Trophoblast cell (in vitro differentiated cells and primary cell): ENCODE measurements at regions not wholly inside any gene's neighbourhood (a gene's known extent, or its start where the extent isn't known, plus 50 kb on each side); places are given as distances from the start of the nearest gene placed in this dataset.
A peak's percentile ranks its signal among the peaks of the same experiment; 100 is the strongest.

ENCODE experiments used
- DNase-seq, 2 donors: peaks; one replicate each; pipeline ENCODE4 v3.0.0-alpha.2; 2016
- H2AFZ ChIP-seq: 2 replicates; pipeline ENCODE4 v1.6.1; 2013; ENCODE audit warnings: low read length, moderate library complexity, mild to moderate bottlenecking; ENCODE audit not compliant: insufficient read depth, poor library complexity
- H2AK5ac ChIP-seq: 2 replicates; pipeline ENCODE4 v1.6.1; 2013; ENCODE audit warnings: mild to moderate bottlenecking, low read length
- H2BK120ac ChIP-seq: 2 replicates; pipeline ENCODE4 v1.6.1; 2013; ENCODE audit warnings: low read length, mild to moderate bottlenecking, moderate library complexity; ENCODE audit not compliant: insufficient read depth, poor library complexity
- H2BK12ac ChIP-seq: 2 replicates; pipeline ENCODE4 v1.6.1; 2013; ENCODE audit warnings: mild to moderate bottlenecking, low read length, moderate library complexity
- H2BK5ac ChIP-seq: 2 replicates; pipeline ENCODE4 v1.6.1; 2013; ENCODE audit warnings: low read length, low read depth, moderate library complexity, mild to moderate bottlenecking; ENCODE audit not compliant: poor library complexity
- H3K14ac ChIP-seq: 2 replicates; pipeline ENCODE4 v1.6.1; 2013; ENCODE audit warnings: mild to moderate bottlenecking, low read length
- H3K18ac ChIP-seq: 2 replicates; pipeline ENCODE4 v1.6.1; 2013; ENCODE audit warnings: mild to moderate bottlenecking, low read length
- H3K23ac ChIP-seq: 2 replicates; pipeline ENCODE4 v1.6.1; 2013; ENCODE audit warnings: low read length
- H3K27ac ChIP-seq: 2 replicates; pipeline ENCODE4 v1.5.1; 2013; ENCODE audit warnings: low read depth, mild to moderate bottlenecking, inconsistent platforms, low read length, moderate library complexity
- H3K27me3 ChIP-seq: 2 replicates; pipeline ENCODE4 v1.6.1; 2013; ENCODE audit warnings: inconsistent platforms, mild to moderate bottlenecking, low read length, moderate library complexity; ENCODE audit not compliant: insufficient read depth
- H3K36me3 ChIP-seq, 2 experiments: 1 replicate in 1 of 2; 2 replicates in 1 of 2; pipeline ENCODE4 v1.6.1; 2013; ENCODE audit warnings: low read length in 2 of 2, mild to moderate bottlenecking in 2 of 2, moderate library complexity in 1 of 2; ENCODE audit not compliant: insufficient read depth in 2 of 2, control insufficient read depth in 1 of 2
- H3K4ac ChIP-seq: 2 replicates; pipeline ENCODE4 v1.6.1; 2013; ENCODE audit warnings: low read depth, mild to moderate bottlenecking, low read length, moderate library complexity
- H3K4me1 ChIP-seq, 2 experiments: 1 replicate in 1 of 2; 2 replicates in 1 of 2; pipeline ENCODE4 v1.6.1; 2013; ENCODE audit warnings: low read length in 2 of 2, mild to moderate bottlenecking in 2 of 2, moderate library complexity in 1 of 2; ENCODE audit not compliant: insufficient read depth in 2 of 2, control insufficient read depth in 1 of 2
- H3K4me2 ChIP-seq: 2 replicates; pipeline ENCODE4 v1.6.1; 2013; ENCODE audit warnings: inconsistent platforms, mild to moderate bottlenecking, low read length, moderate library complexity
- H3K4me3 ChIP-seq: 2 replicates; pipeline ENCODE4 v1.5.1; 2013; ENCODE audit warnings: mild to moderate bottlenecking, low read depth, low read length, inconsistent platforms
- H3K79me1 ChIP-seq: one replicate; pipeline ENCODE4 v1.6.1; 2013; ENCODE audit warnings: low read length
- H3K79me2 ChIP-seq: 2 replicates; pipeline ENCODE4 v1.6.1; 2013; ENCODE audit warnings: low read length, mild to moderate bottlenecking; ENCODE audit not compliant: control insufficient read depth, insufficient read depth, poor library complexity
- H3K9ac ChIP-seq: 2 replicates; pipeline ENCODE4 v1.6.1; 2013; ENCODE audit warnings: mild to moderate bottlenecking, low read length
- H3K9me3 ChIP-seq: 2 replicates; pipeline ENCODE4 v1.6.1; 2013; ENCODE audit warnings: low read depth, mild to moderate bottlenecking, control low read depth, inconsistent platforms, low read length; ENCODE audit not compliant: insufficient read depth
- H4K12ac ChIP-seq: 2 replicates; pipeline ENCODE4 v1.6.1; 2013; ENCODE audit warnings: low read depth, mild to moderate bottlenecking, low read length, moderate library complexity
- H4K8ac ChIP-seq: 2 replicates; pipeline ENCODE4 v1.6.1; 2013; ENCODE audit warnings: low read depth, mild to moderate bottlenecking, low read length, moderate library complexity
- H4K91ac ChIP-seq: one replicate; pipeline ENCODE4 v1.6.1; 2013; ENCODE audit warnings: low read depth, mild to moderate bottlenecking, low read length, moderate library complexity
- WGBS: extraction: QIAGEN DNeasy Blood & Tissue Kit; methylation state at CpG from one replicate; pipeline ENCODE4 v1.1.7; 2013; ENCODE audit warnings: missing lambda C conversion rate; ENCODE audit not compliant: insufficient read length, insufficient coverage; ENCODE audit errors: extremely low coverage; 5-methylcytosine and 5-hydroxymethylcytosine counted together

- Histone ChIP-seq H3K4me2 (no peak overlapping the region), H3K23ac (no peak overlapping the region), H3K27me3 (peaks cover 1% of the 10 kb centered on the region), H3K4me1 (peaks cover 8 to 14% of the 10 kb centered on the region in 2 experiments), H3K79me1 (no peaks in the 10 kb centered on the region), H3K79me2 (no peaks in the 10 kb centered on the region), H4K91ac (no peak overlapping the region), H3K9ac (no peak overlapping the region), H3K36me3 (no peaks in the 10 kb centered on the region), H3K18ac (no peak overlapping the region), H3K9me3 (peaks cover 4% of the 10 kb centered on the region), H2BK120ac (no peak overlapping the region), H4K12ac (no peak overlapping the region), H3K4me3 (no peak overlapping the region), H2BK5ac (no peak overlapping the region), H4K8ac (no peak overlapping the region), H3K14ac (no peak overlapping the region), H2AFZ (no peak overlapping the region), H3K27ac (no peak overlapping the region), H2BK12ac (no peak overlapping the region), H2AK5ac (no peak overlapping the region), H3K4ac (no peak overlapping the region)
- WGBS: no CpG with 5 or more reads among the region's 4 CpGs
- DNase-seq: no peak
Observed at GRCh38 chr15:69892351-69892750, 205.4 kb downstream of the TLE3 start.

GRCh38 chr15:69893086-69893485 is 204.6 kb downstream of the TLE3 start:
- H2BK5ac ChIP-seq: no peak overlapping the region
- H3K4ac ChIP-seq: no peak overlapping the region
- H3K9ac ChIP-seq: no peak overlapping the region
- H3K4me2 ChIP-seq: no peak overlapping the region
- no peak overlapping the region for H3K14ac ChIP-seq
- no peak overlapping the region for H2AK5ac ChIP-seq
- no peak overlapping the region for H2BK120ac ChIP-seq
- H4K91ac ChIP-seq: no peak overlapping the region
- no peak overlapping the region for H4K12ac ChIP-seq
- peaks cover 8 to 14% of the 10 kb centered on the region in 2 experiments for H3K4me1 ChIP-seq
- H3K23ac ChIP-seq: no peak overlapping the region
- no peak overlapping the region for H4K8ac ChIP-seq
- peaks cover 4% of the 10 kb centered on the region for H3K9me3 ChIP-seq
- H3K4me3 ChIP-seq: no peak overlapping the region
- no CpG with 5 or more reads among the region's 2 CpGs for WGBS
- H2BK12ac ChIP-seq: no peak overlapping the region
- no peaks in the 10 kb centered on the region for H3K79me2 ChIP-seq
- no peak overlapping the region for H3K18ac ChIP-seq
- no peak overlapping the region for H3K27ac ChIP-seq
- no peaks in the 10 kb centered on the region for H3K36me3 ChIP-seq
- no peak for DNase-seq
- no peak overlapping the region for H2AFZ ChIP-seq
- no peaks in the 10 kb centered on the region for H3K79me1 ChIP-seq
- H3K27me3 ChIP-seq: peaks cover 1% of the 10 kb centered on the region

- no peaks in the 10 kb centered on the region for H3K79me1 ChIP-seq
- no peak overlapping the region for H3K4me2 ChIP-seq
- no peak overlapping the region for H3K14ac ChIP-seq
- DNase-seq: peak; percentile 10 to 45
- no peak overlapping the region for H4K12ac ChIP-seq
- H3K4ac ChIP-seq: no peak overlapping the region
- H3K36me3 ChIP-seq: no peaks in the 10 kb centered on the region
- WGBS: no CpG with 5 or more reads among the region's 2 CpGs
- no peak overlapping the region for H2AK5ac ChIP-seq
- no peak overlapping the region for H2AFZ ChIP-seq
- no peak overlapping the region for H3K27ac ChIP-seq
- no peak overlapping the region for H3K23ac ChIP-seq
- H3K4me3 ChIP-seq: no peak overlapping the region
- no peaks in the 10 kb centered on the region for H3K79me2 ChIP-seq
- H2BK12ac ChIP-seq: no peak overlapping the region
- H4K91ac ChIP-seq: no peak overlapping the region
- no peak overlapping the region for H2BK120ac ChIP-seq
- peaks cover 8 to 14% of the 10 kb centered on the region in 2 experiments for H3K4me1 ChIP-seq
- peaks cover 1% of the 10 kb centered on the region for H3K27me3 ChIP-seq
- H2BK5ac ChIP-seq: no peak overlapping the region
- H3K9me3 ChIP-seq: peaks cover 2% of the 10 kb centered on the region
- no peak overlapping the region for H3K18ac ChIP-seq
- H4K8ac ChIP-seq: no peak overlapping the region
- H3K9ac ChIP-seq: no peak overlapping the region
Observed at GRCh38 chr15:69893863-69894262, 203.9 kb downstream of the TLE3 start.

- H3K79me1 ChIP-seq: no peaks in the 10 kb centered on the region
- DNase-seq: no peak
- H4K91ac ChIP-seq: no peak overlapping the region
- no peak overlapping the region for H4K8ac ChIP-seq
- H3K4ac ChIP-seq: no peak overlapping the region
- no CpG with 5 or more reads among the region's 2 CpGs for WGBS
- no peak overlapping the region for H2BK5ac ChIP-seq
- H3K18ac ChIP-seq: no peak overlapping the region
- H3K27me3 ChIP-seq: no peaks in the 10 kb centered on the region
- no peak overlapping the region for H2AK5ac ChIP-seq
- H3K36me3 ChIP-seq: no peaks in the 10 kb centered on the region
- no peak overlapping the region for H4K12ac ChIP-seq
- H2AFZ ChIP-seq: no peak overlapping the region
- H3K9ac ChIP-seq: no peak overlapping the region
- H3K4me1 ChIP-seq: peaks cover 8 to 14% of the 10 kb centered on the region in 2 experiments
- H2BK120ac ChIP-seq: no peak overlapping the region
- peaks cover 2% of the 10 kb centered on the region for H3K9me3 ChIP-seq
- no peak overlapping the region for H3K23ac ChIP-seq
- no peak overlapping the region for H3K4me3 ChIP-seq
- no peaks in the 10 kb centered on the region for H3K79me2 ChIP-seq
- no peak overlapping the region for H3K4me2 ChIP-seq
- H2BK12ac ChIP-seq: no peak overlapping the region
- H3K14ac ChIP-seq: no peak overlapping the region
- no peak overlapping the region for H3K27ac ChIP-seq
Observed at GRCh38 chr15:69895202-69895601, 202.5 kb downstream of the TLE3 start.
